ENCODE measurements at regions not wholly inside any gene's neighbourhood (a gene's known extent, or its start where the extent isn't known, plus 50 kb on each side); places are given as distances from the start of the nearest gene placed in this dataset.

DNA sequence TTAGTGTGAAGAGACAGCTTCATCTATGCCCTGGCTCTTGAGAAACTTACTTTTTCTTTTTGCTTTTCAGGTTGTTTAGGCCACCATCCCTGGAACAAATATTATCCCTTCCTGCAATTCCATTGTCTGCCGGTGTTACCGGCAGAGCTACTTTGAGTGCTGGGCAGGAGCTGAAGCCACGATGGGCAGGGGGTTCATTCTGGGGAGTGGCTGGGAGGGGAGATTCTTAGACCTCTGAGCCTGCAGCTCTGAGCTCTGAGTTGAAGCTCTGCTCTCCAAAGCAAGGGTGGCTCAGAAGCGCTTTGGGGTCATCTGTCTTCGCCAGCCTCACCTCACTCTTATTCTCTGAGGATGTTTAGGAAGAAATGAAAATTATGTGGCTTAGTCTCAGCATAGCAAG, 1066.6 kb upstream of the SLC10A2 start:
- TF ChIP-seq YY1 (IDR thresholded peaks at IDR 0.05; ENCODE audit: insufficient read depth, insufficient read length): no peak
- no peak for TF ChIP-seq ZNF274 (IDR thresholded peaks at IDR 0.05; ENCODE audit: low read depth, low read length)
- TF ChIP-seq SUZ12 (IDR thresholded peaks at IDR 0.05; ENCODE audit: extremely low read depth, insufficient read depth, insufficient read length): no peak
